IMR-90 (cell line): ENCODE measurements at regions not wholly inside any gene's neighbourhood (a gene's known extent, or its start where the extent isn't known, plus 50 kb on each side); places are given as distances from the start of the nearest gene placed in this dataset.
A peak's percentile ranks its signal among the peaks of the same experiment; 100 is the strongest.

Experiments used
- ATAC-seq: fragments of 200-7000 bp; cut with Tn5 transposase; 2 replicates; pipeline ENCODE4 v1.9.1; 2020; ENCODE audit warnings: low read depth, mild to moderate bottlenecking, moderate library complexity
- BruUV-seq: library from RNA; stranded (reverse); fragments of 400-500 nt; replicated peaks from 2 replicates; lab custom pipeline; 2021; lab: Mats Ljungman, UMichigan
- CTCF ChIA-PET: fragments of 300-600 bp; formaldehyde crosslinking; extraction: SDS; loops from one replicate; lab custom pipeline; 2021; ENCODE audit warnings: antibody characterized with exemption; lab: Yijun Ruan, JAX
- POLR2A ChIA-PET: fragments of 300-600 bp; sonication (Branson Sonifier 250); formaldehyde crosslinking; loops from one replicate; lab custom pipeline; 2022; ENCODE audit warnings: antibody characterized with exemption; ENCODE audit not compliant: unreplicated experiment; lab: Charles Lee
- DNase-seq: peaks from one replicate; pipeline ENCODE4 v3.0.0; 2013
- H2AFZ ChIP-seq: replicated peaks from 2 replicates; pipeline ENCODE3; 2013; ENCODE audit warnings: low read length, mild to moderate bottlenecking; ENCODE audit not compliant: poor library complexity
- H2AK5ac ChIP-seq: 2 replicates; pipeline ENCODE4 v1.6.1; 2013; ENCODE audit warnings: low read depth, low read length, inconsistent platforms
- H2AK9ac ChIP-seq: replicated peaks from 2 replicates; pipeline ENCODE3; 2013; ENCODE audit warnings: mild to moderate bottlenecking, low read depth, low read length, moderate library complexity; ENCODE audit not compliant: poor library complexity
- H2BK120ac ChIP-seq: 2 replicates; pipeline ENCODE4 v1.6.1; 2013; ENCODE audit warnings: low read depth, low read length, inconsistent platforms
- H2BK15ac ChIP-seq: 3 replicates; pipeline ENCODE4 v1.6.1; 2013; ENCODE audit warnings: low read depth, low read length, inconsistent platforms
- H2BK20ac ChIP-seq: 2 replicates; pipeline ENCODE4 v1.6.1; 2013; ENCODE audit warnings: low read depth, mild to moderate bottlenecking, inconsistent platforms, low read length, moderate library complexity
- H2BK5ac ChIP-seq: 2 replicates; pipeline ENCODE4 v1.6.1; 2013; ENCODE audit warnings: mild to moderate bottlenecking, low read depth, low read length, inconsistent platforms; ENCODE audit not compliant: poor library complexity, severe bottlenecking
- H3K14ac ChIP-seq: replicated peaks from 2 replicates; pipeline ENCODE4 v1.6.1; 2013; ENCODE audit warnings: low read depth, low read length, inconsistent platforms
- H3K18ac ChIP-seq: 2 replicates; pipeline ENCODE4 v1.6.1; 2013; ENCODE audit warnings: low read depth, low read length, control low read depth
- H3K23ac ChIP-seq: 2 replicates; pipeline ENCODE4 v1.6.1; 2013; ENCODE audit warnings: low read depth, low read length, inconsistent platforms
- H3K27ac ChIP-seq: 2 replicates; pipeline ENCODE4 v1.5.1; 2013; ENCODE audit warnings: mild to moderate bottlenecking, control low read depth, low read length; ENCODE audit not compliant: insufficient read depth
- H3K27me3 ChIP-seq: 2 replicates; pipeline ENCODE4 v1.6.1; 2013; ENCODE audit warnings: low read length; ENCODE audit not compliant: control insufficient read depth, insufficient read depth
- H3K36me3 ChIP-seq: 2 replicates; pipeline ENCODE4 v1.6.1; 2013; ENCODE audit warnings: low read length, mixed read lengths; ENCODE audit not compliant: control insufficient read depth, insufficient read depth
- H3K4ac ChIP-seq: 2 replicates; pipeline ENCODE4 v1.6.1; 2013; ENCODE audit warnings: low read depth, low read length, inconsistent platforms
- H3K4me1 ChIP-seq: 2 replicates; pipeline ENCODE4 v1.6.1; 2013; ENCODE audit warnings: low read length, mixed read lengths; ENCODE audit not compliant: control insufficient read depth, insufficient read depth
- H3K4me2 ChIP-seq: 2 replicates; pipeline ENCODE4 v1.6.1; 2013; ENCODE audit warnings: low read depth, mild to moderate bottlenecking, control low read depth, low read length, moderate library complexity
- H3K4me3 ChIP-seq: 2 replicates; pipeline ENCODE4 v1.5.1; 2013; ENCODE audit warnings: low read depth, mild to moderate bottlenecking, control low read depth, low read length, moderate library complexity; ENCODE audit not compliant: insufficient read depth
- H3K56ac ChIP-seq: 2 replicates; pipeline ENCODE4 v1.6.1; 2013; ENCODE audit warnings: low read length, inconsistent platforms; ENCODE audit not compliant: insufficient read depth; ENCODE audit errors: extremely low read depth
- H3K79me1 ChIP-seq, 2 experiments: 2 replicates each; pipeline ENCODE4 v1.6.1; 2013; ENCODE audit warnings: low read length in 2 of 2, inconsistent platforms in 1 of 2, low read depth in 1 of 2
- H3K9ac ChIP-seq: 2 replicates; pipeline ENCODE4 v1.6.1; 2013; ENCODE audit warnings: low read depth, low read length, control low read depth
- H3K9me1 ChIP-seq: 2 replicates; pipeline ENCODE4 v1.6.1; 2013; ENCODE audit warnings: low read length, inconsistent platforms; ENCODE audit not compliant: insufficient read depth
- H3K9me3 ChIP-seq: 2 replicates; pipeline ENCODE4 v1.6.1; 2013; ENCODE audit warnings: low read length; ENCODE audit not compliant: control insufficient read depth, insufficient read depth
- H4K20me1 ChIP-seq: 2 replicates; pipeline ENCODE4 v1.6.1; 2013; ENCODE audit warnings: low read length, inconsistent platforms; ENCODE audit not compliant: insufficient read depth
- H4K5ac ChIP-seq: 2 replicates; pipeline ENCODE4 v1.6.1; 2013; ENCODE audit warnings: mild to moderate bottlenecking, low read depth, low read length, control low read depth
- H4K8ac ChIP-seq, 2 experiments: 2 replicates each; pipeline ENCODE4 v1.6.1; 2013; ENCODE audit warnings: low read depth in 2 of 2, low read length in 2 of 2, control low read depth in 1 of 2, inconsistent platforms in 1 of 2
- H4K91ac ChIP-seq: 2 replicates; pipeline ENCODE4 v1.6.1; 2013; ENCODE audit warnings: low read depth, low read length, inconsistent platforms; ENCODE audit not compliant: insufficient read depth
- MAFK ChIP-seq: IDR thresholded peaks from 2 replicates; pipeline ENCODE4 v1.6.1; 2012; ENCODE audit warnings: low read depth, low read length, improper control_type of control experiment
- NFE2L2 ChIP-seq: fragments of 150-350 bp; IDR thresholded peaks from 2 replicates; pipeline ENCODE4 v1.6.1; 2016; ENCODE audit warnings: low read depth, mild to moderate bottlenecking, low read length
- RFX5 ChIP-seq: IDR thresholded peaks from 2 replicates; pipeline ENCODE4 v1.8.0; 2012; ENCODE audit warnings: low read depth, mild to moderate bottlenecking, low read length, moderate library complexity
- WGBS, 2 experiments: methylation state at CpG; one replicate each; pipeline versions ENCODE4 v1.1.5 to v1.1.7; 2013; ENCODE audit warnings: missing lambda C conversion rate in 2 of 2; ENCODE audit not compliant: insufficient read length in 1 of 2; ENCODE audit errors: extremely low coverage in 2 of 2; 5-methylcytosine and 5-hydroxymethylcytosine counted together
- dilution Hi-C: fragments of 300-500 bp; cut with HindIII; formaldehyde crosslinking; loops from one replicate; pipeline ENCODE4 v1.14.3; 2018; ENCODE audit warnings: low sequenced_read_pairs; ENCODE audit not compliant: unreplicated experiment
- in situ Hi-C: fragments of 300-500 bp; cut with MboI; formaldehyde crosslinking; loops from 3 replicates; pipeline ENCODE4 v1.14.3; 2019; ENCODE audit warnings: low sequenced_read_pairs, inconsistent platforms, mixed read lengths
- intact Hi-C: fragments of 100-400 bp; cut with micrococcal nuclease; formaldehyde crosslinking; loops from 2 replicates; pipeline ENCODE4 v1.10.0; 2022

- Histone ChIP-seq H2AK5ac (no peak overlapping the region), H3K79me1 (no peaks in the 10 kb centered on the region), H3K14ac (no peak overlapping the region), H3K27ac (no peak overlapping the region), H3K56ac (no peak overlapping the region), H2BK5ac (no peak overlapping the region), H3K9me3 (peaks cover 5% of the 10 kb centered on the region), H2BK20ac (no peak overlapping the region), H3K4me3 (no peak overlapping the region), H3K27me3 (no peaks in the 10 kb centered on the region), H4K8ac (no peak overlapping the region), H3K23ac (no peak overlapping the region), H3K18ac (no peak overlapping the region), H4K5ac (no peak overlapping the region), H3K9ac (no peak overlapping the region), H2BK120ac (no peak overlapping the region), H2BK15ac (no peak overlapping the region), H3K4me1 (no peaks in the 10 kb centered on the region), H3K4me2 (no peak overlapping the region), H2AFZ (no peak overlapping the region), H3K36me3 (no peaks in the 10 kb centered on the region), H4K91ac (no peak overlapping the region), H3K9me1 (no peaks in the 10 kb centered on the region), H4K20me1 (no peaks in the 10 kb centered on the region), H3K4ac (no peak overlapping the region), H2AK9ac (no peak overlapping the region)
- ATAC-seq (no peak), DNase-seq (no peak)
- TF ChIP-seq MAFK (peak; percentile 48), NFE2L2 (no peak), RFX5 (no peak)
- ChIA-PET POLR2A (no interaction called here), CTCF (no interaction called here)
- WGBS, 2 experiments: no CpG with 5 or more reads among the region's 9 CpGs
- intact Hi-C loops: no loop called here
- no TSS peak for BruUV-seq
- dilution Hi-C loops: no loop called here
- in situ Hi-C loops: no loop called here
These were observed 1411.0 kb upstream of the WWC1 start for GRCh38 chr5:166880456-166880855.
